Smooth muscle cell of the brain vasculature (primary cell): ENCODE measurements at regions not wholly inside any gene's neighbourhood (a gene's known extent, or its start where the extent isn't known, plus 50 kb on each side); places are given as distances from the start of the nearest gene placed in this dataset.

ENCODE experiments used
- DNase-seq: peaks from one replicate; pipeline ENCODE4 v3.0.0-alpha.2; 2012; ENCODE audit warnings: low read depth, low spot score

- no peak for DNase-seq
Measured at GRCh38 chr6:39995633-39996032, 61.4 kb upstream of the MOCS1 start.

DNA sequence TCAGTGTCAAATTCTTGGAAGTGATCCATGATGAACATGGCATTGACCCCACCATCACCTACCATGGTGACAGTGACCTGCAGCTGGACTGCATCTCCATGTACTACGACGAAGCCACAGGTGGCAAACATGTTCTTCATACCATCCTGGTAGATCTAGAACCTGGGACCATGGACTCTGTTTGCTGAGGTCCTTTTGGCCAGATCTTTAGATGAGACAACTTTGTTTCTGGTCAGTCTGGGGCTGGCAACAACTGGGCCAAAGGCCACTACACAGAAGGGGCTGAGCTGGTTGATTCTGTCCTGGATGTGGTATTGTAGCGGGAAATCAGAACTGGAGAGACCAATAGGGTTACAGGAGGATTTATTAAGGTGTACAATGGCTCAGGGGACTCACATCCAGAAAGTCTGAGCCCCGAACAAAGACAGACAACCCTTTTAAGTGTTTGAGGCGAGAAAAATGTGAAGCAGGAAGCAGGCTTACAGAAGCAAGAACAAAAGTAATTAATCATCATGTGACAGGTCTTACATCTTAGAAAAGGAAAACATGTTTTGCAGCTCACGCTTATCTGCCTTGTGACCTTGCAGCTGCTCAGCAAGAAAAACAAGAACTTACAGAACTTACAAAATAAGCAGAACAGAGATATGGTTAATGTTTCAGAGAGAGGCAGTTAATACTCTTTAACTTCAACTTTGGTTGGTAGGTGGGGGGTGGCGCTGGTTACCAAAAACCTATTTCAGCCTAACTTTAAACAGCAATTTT is 58.8 kb upstream of the MOCS1 start:
- DNase-seq, result no peak
